Activated CD4-positive, alpha-beta memory T cell treated with anti-CD3 and anti-CD28 coated beads for 36 hours (primary cell): ENCODE measurements at regions not wholly inside any gene's neighbourhood (a gene's known extent, or its start where the extent isn't known, plus 50 kb on each side); places are given as distances from the start of the nearest gene placed in this dataset.
"Not testable (repeated sequence)": the region's sequence is repeated elsewhere in the genome, so short reads cannot be mapped to it uniquely, and the experiment has no call there.

ENCODE experiments used
- CTCF ChIA-PET: fragments of 350-600 bp; sonication (Branson Sonifier 250); formaldehyde crosslinking; loops from one replicate; lab custom pipeline; 2021; ENCODE audit warnings: antibody characterized with exemption, inconsistent platforms; lab: Charles Lee
- POLR2A ChIA-PET: fragments of 350-600 bp; sonication (Branson Sonifier 250); formaldehyde crosslinking; loops from one replicate; lab custom pipeline; 2021; ENCODE audit warnings: antibody characterized with exemption; lab: Charles Lee
- DNase-seq: peaks from one replicate; pipeline ENCODE4 v3.0.0-alpha.2; 2020
- H3K27ac Mint-ChIP-seq: one replicate; pipeline ENCODE4 v1.8.0; 2021; ENCODE audit warnings: mixed read lengths
- H3K27me3 Mint-ChIP-seq: one replicate; pipeline ENCODE4 v1.8.0; 2021; ENCODE audit warnings: mixed read lengths
- H3K36me3 Mint-ChIP-seq: one replicate; pipeline ENCODE4 v1.8.0; 2021; ENCODE audit warnings: mixed read lengths
- H3K4me1 Mint-ChIP-seq: one replicate; pipeline ENCODE4 v1.8.0; 2021; ENCODE audit warnings: low read depth, mixed read lengths
- H3K4me3 Mint-ChIP-seq: one replicate; pipeline ENCODE4 v1.8.0; 2021; ENCODE audit warnings: mild to moderate bottlenecking, mixed read lengths
- H3K9me3 Mint-ChIP-seq: one replicate; pipeline ENCODE4 v1.8.0; 2021; ENCODE audit warnings: mixed read lengths
- intact Hi-C: fragments of 100-400 bp; cut with micrococcal nuclease; formaldehyde crosslinking; loops from one replicate; pipeline ENCODE4 v1.15.1; 2023

DNA sequence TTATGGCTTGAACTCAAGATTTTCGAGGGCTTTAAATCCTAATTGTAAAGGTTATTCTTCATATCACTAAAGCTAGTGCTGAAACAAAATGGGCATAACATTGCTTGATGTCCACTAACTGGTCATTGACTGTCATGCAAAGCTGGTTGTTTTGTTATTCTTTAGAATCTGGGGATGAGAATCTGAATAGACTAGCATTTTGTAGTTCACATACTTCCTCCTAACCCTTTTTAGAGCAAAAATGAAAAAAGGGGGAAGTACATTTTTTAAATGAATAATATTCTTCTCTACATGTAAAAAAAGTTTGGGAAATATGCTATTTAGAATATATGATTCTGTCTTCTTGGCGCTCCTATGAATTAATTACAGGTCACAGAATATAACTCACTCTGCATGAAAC, 72.2 kb upstream of the HMCN1 start:
- DNase-seq = no peak
- H3K4me1 Mint-ChIP-seq = peaks cover 6% of the 10 kb centered on the region

DNA sequence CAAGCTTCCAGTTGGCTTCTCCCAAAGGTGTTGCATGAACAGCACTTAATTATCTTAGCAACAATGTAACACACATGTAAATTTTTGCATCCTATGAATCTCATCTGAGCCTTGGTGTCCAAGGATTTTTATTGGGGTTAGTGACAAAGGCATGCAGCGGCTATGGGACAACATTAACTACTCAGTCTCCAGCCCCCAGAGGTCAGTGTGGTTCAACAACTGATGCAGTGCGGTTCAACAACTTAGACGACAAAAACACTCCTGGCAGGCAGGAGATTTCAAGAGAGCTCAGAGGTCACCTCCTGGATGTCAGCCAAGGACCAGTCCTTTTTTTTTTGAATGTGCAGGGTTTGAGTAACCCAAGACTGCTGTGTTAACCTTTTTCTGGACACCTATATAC, 77.5 kb upstream of the HMCN1 start:
- CTCF ChIA-PET = interaction anchor here (1.0 kb wide), 1 partner anchor 20 kb away, joined by 5 read pairs; no protein-coding TSS in a partner anchor
- DNase-seq = no peak
- Mint-ChIP-seq H3K4me1 (no peaks in the 10 kb centered on the region), H3K9me3 (peaks cover 5% of the 10 kb centered on the region), H3K27ac (no peak overlapping the region), H3K4me3 (no peak overlapping the region), H3K36me3 (no peaks in the 10 kb centered on the region), H3K27me3 (no peaks in the 10 kb centered on the region)
- POLR2A ChIA-PET = no interaction called here
- intact Hi-C loops = no loop called here

More for the DNA sequence above, 72.2 kb upstream of the HMCN1 start:
- Mint-ChIP-seq H3K27me3 (no peaks in the 10 kb centered on the region), H3K4me3 (no peak overlapping the region), H3K9me3 (no peaks in the 10 kb centered on the region), H3K27ac (no peak overlapping the region), H3K36me3 (no peaks in the 10 kb centered on the region)
- intact Hi-C loops = loop anchor here (2.0 to 10.0 kb wide), 2 partner anchors 25 to 227 kb away; no protein-coding TSS in a partner anchor
- ChIA-PET POLR2A (no interaction called here), CTCF (no interaction called here)

DNA sequence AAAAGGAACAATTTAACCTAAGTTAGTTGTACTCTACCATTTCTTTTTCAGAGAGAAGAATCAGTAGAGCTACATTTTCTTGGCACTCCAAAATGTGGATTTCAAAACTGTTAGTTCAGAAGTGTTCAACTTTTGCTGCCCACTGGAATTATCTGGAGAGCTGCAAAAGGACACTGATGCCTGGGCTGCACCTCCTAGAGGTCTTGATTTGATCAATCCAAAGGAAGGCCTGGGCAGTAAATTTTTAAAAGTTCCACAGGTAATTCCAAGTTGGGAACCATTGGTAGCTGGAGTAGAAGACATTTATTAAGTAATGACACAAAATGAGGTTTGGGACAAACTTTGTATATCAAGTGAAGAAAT, 79.3 kb upstream of the HMCN1 start:
- POLR2A ChIA-PET = no interaction called here
- Mint-ChIP-seq H3K27ac (no peak overlapping the region), H3K27me3 (no peaks in the 10 kb centered on the region), H3K4me3 (no peak overlapping the region), H3K9me3 (peaks cover 5% of the 10 kb centered on the region), H3K4me1 (no peaks in the 10 kb centered on the region), H3K36me3 (no peaks in the 10 kb centered on the region)
- CTCF ChIA-PET = interaction anchor here (1.1 kb wide), 1 partner anchor 15 kb away, joined by 3 read pairs; no protein-coding TSS in a partner anchor
- intact Hi-C loops = no loop called here
- DNase-seq = no peak

DNA sequence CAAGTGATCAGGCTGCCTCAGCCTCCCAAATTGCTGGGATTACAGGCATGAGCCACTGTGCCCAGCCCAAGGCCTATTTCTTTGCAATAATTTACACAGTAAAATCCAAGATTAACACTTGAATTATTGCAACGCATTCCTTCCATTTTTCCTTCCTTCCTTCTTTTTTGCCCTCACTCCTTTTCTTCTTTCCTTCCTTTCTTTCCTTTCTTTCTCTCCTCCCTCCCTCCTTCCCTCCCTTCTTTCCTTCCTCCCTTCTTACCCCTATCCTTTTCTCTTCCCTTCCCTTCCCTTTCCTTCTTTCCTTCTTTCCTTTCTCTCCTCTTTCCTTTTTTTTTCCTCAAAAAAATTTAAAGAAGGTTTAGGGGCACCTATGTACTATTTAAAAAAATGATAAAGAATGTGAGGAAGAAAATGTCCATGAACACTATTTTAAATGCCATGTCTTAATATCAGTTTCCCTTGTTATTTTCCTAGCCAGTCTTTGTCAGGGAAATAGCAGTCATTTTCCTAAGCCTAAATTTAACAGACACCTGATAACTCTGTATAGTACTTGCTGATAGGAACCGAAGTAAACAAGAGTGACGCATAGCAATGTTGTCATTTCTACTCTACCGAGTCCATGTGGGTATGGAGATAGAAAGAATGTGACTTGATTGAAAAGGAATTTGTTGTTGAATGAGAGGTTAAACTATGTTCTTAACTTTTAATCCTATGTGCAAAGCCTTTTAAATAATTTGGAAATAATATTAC, 79.8 kb upstream of the HMCN1 start:
- Mint-ChIP-seq H3K4me3 (no peak overlapping the region), H3K4me1 (no peaks in the 10 kb centered on the region), H3K9me3 (peaks cover 5% of the 10 kb centered on the region), H3K27me3 (no peaks in the 10 kb centered on the region), H3K36me3 (no peaks in the 10 kb centered on the region), H3K27ac (no peak overlapping the region)
- no peak for DNase-seq
- ChIA-PET CTCF (interaction anchor here (1.1 kb wide), 1 partner anchor 15 kb away, joined by 3 read pairs; no protein-coding TSS in a partner anchor), POLR2A (no interaction called here)
- intact Hi-C loops = no loop called here

DNA sequence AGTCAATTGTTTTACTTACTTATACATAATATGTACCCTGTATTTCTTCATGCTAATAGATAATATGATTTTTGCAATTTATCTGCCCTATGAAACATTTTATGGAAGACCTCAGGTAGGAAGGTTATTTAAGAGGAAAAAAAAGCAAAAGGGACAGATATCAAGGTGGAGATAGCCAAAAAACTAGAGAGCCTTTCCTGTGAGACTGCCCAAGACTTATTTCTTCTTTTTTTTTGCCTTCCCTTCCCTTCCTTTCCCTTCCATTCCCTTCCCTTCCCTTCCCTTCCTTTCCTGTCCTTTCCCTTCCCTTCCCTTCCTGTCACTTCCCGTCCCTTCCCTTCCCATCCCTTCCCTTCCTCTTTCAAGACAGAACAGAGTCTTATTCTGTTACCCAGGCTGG, 80.6 kb upstream of the HMCN1 start:
- intact Hi-C loops = no loop called here
- Mint-ChIP-seq H3K4me1 (no peaks in the 10 kb centered on the region), H3K9me3 (peaks cover 5% of the 10 kb centered on the region), H3K4me3 (no peak overlapping the region), H3K27me3 (no peaks in the 10 kb centered on the region), H3K27ac (no peak overlapping the region), H3K36me3 (no peaks in the 10 kb centered on the region)
- ChIA-PET POLR2A (no interaction called here), CTCF (interaction anchor here (1.2 to 2.9 kb wide), 2 partner anchors 27 to 41 kb away, joined by 5 to 19 read pairs; no protein-coding TSS in a partner anchor)
- DNase-seq = no peak

DNA sequence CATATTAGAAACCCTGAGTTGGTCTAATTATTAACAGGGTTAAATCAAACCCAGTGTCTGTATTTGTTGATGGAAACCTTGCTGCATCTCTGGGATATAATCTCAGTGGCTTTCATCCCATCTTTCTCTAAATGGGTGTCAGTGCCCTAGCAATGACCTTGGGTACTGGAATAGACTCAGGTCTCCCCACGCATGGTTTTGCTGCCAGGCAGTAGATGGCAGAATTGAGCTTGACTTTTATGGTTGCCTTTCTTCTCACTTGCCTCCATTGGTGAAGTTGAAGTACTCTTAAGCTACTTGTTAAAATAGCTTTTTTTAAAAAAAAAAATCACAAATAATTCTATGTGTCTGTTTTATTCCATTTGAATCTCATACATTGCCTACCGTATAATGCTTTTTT, 81.8 kb upstream of the HMCN1 start:
- Mint-ChIP-seq H3K9me3 (peaks cover 13% of the 10 kb centered on the region), H3K27me3 (no peaks in the 10 kb centered on the region), H3K27ac (no peak overlapping the region), H3K36me3 (no peaks in the 10 kb centered on the region), H3K4me3 (no peak overlapping the region), H3K4me1 (peaks cover 9% of the 10 kb centered on the region)
- no peak for DNase-seq
- intact Hi-C loops = no loop called here
- POLR2A ChIA-PET = no interaction called here
- CTCF ChIA-PET = interaction anchor here (0.6 to 2.9 kb wide), 9 partner anchors 10 to 101 kb away, joined by 3 to 19 read pairs (median 3); no protein-coding TSS in a partner anchor

DNA sequence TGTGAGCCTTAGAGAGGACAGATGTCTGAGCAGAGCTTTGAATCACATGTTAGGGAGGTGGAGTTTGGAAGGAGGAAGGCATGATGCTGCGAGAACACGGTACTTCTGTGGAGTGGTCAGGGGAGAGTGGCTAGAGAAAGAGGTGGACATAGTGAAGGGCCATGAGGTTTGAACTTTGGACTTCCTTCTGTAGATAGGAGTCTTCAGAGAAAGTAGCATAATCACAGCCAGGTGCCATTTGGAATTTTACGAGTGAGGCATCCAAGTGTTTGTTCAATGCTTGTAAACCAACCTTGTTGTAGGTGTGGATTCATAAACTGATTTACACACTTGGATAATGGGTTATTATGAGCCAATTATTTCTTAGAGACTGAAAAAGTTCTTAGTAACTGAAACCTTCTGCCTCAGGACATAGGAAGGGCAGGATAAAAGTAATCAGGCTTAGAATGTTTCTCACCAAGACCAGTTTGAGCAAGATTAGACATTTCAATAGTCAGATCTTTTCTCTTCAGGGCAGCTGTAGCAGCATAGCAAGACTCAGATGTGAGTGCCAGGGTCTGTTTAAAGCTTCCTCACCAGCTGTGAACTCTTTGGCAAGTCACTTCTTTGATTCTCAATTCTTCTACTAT, 83.5 kb upstream of the HMCN1 start:
- intact Hi-C loops = no loop called here
- H3K9me3 Mint-ChIP-seq = peaks cover 13% of the 10 kb centered on the region
- peaks cover 22% of the 10 kb centered on the region for H3K4me1 Mint-ChIP-seq
- no peak overlapping the region for H3K4me3 Mint-ChIP-seq
- no peak overlapping the region for H3K27ac Mint-ChIP-seq
- ChIA-PET POLR2A (no interaction called here), CTCF (interaction anchor here (1.1 kb wide), 1 partner anchor 20 kb away, joined by 4 read pairs; no protein-coding TSS in a partner anchor)
- DNase-seq = no peak
- no peaks in the 10 kb centered on the region for H3K27me3 Mint-ChIP-seq
- no peaks in the 10 kb centered on the region for H3K36me3 Mint-ChIP-seq

DNA sequence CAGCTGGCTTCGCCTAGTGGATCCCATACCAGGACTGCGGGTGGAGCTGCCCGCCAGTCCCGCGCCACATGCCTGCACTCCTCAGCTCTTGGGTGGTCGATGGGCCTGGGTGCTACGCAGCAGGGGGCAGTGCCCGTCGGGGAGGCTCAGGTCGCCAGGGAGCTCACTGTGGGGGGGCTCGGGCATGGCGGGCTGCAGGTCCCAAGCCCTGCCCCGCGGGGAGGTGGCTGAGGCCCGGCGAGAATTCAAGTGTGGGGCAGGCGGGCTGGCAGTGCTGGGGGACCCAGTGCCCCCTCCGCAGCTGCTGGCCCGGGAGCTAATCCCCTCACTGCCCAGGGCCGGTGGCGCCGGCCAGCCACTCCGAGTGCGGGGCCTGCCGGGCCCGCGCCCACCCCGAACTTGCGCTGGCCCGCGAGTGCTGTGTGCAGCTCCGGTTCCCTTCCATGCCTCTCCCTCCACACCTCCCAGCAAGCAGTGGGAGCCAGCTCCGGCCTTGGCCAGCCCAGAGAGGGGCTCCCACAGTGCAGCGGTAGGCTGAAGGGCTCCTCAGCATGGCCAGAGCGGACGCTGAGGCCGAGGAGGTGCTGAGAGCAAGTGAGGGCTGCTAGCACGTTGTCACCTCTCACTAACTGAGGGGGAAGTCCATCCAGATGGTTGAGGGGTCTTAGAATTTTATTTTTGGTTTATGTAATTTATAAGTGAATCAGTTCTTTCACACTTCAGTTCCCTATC, 85.2 kb upstream of the HMCN1 start:
- peaks cover 33% of the 10 kb centered on the region for H3K4me1 Mint-ChIP-seq
- no peaks in the 10 kb centered on the region for H3K27me3 Mint-ChIP-seq
- no peak for DNase-seq
- H3K27ac Mint-ChIP-seq = no peak overlapping the region
- H3K4me3 Mint-ChIP-seq = no peak overlapping the region
- ChIA-PET CTCF (no interaction called here), POLR2A (no interaction called here)
- H3K9me3 Mint-ChIP-seq = peaks cover 16% of the 10 kb centered on the region
- H3K36me3 Mint-ChIP-seq = no peaks in the 10 kb centered on the region
- intact Hi-C loops = no loop called here

DNA sequence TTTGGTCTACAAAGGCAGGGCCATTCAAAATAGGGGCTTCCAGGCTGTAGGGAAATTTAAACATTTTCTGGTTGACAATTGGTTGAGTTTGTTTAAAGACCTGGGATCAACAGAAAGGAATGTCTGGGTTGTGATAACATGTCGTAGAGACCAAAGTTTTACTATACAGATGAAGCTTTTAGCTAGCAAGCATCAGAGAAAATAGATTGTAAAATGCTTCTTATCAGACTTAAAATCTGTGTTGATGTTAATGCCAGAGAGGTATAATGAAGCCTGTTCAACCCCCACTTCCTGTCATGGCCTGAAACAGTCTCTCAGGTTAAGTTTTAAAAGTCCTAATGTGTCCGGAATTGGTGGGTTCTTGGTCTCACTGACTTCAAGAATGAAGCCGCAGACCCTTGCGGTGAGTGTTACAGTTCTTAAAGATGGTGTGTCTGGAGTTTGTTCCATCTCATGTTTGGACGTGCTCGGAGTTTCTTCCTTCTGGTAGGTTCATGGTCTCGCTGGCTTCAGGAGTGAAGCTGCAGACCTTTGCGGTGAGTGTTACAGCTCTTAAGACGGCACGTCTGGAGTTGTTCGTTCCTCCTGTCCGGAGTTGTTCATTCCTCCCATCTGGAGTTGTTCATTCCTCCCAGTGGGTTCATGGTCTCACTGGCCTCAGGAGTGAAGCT, 86.5 kb upstream of the HMCN1 start:
- CTCF ChIA-PET, H3K27me3 Mint-ChIP-seq, POLR2A ChIA-PET, H3K4me3 Mint-ChIP-seq, H3K36me3 Mint-ChIP-seq, DNase-seq, intact Hi-C loops: not testable (repeated sequence)
- Mint-ChIP-seq H3K27ac (peak overlapping the region; percentile 18), H3K4me1 (peaks cover 33% of the 10 kb centered on the region), H3K9me3 (peaks cover 16% of the 10 kb centered on the region)

DNA sequence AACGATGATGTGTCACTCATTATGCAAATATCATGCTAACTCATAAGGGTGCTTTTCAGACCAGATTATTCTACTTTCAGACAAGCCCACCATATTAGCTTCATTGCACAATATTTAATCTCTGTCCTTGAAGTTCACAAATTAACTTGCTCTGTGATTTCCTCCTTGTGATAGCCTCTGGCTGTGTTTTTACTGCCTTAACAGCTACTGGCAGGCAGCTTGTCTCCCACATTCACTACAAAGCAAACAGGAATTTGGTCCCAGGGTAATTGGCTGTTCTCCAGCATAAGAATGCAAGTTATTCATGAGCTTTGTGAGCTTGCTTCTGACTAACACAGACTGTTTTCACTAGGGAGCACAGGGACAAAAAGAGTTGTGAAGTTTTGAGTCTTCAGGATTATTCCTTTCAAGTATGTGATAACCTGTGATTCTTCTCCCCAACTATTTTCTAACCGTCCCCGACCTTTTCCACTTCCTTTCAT, 87.9 kb upstream of the HMCN1 start:
- Mint-ChIP-seq H3K27me3 (no peaks in the 10 kb centered on the region), H3K27ac (no peak overlapping the region), H3K36me3 (peaks cover 2% of the 10 kb centered on the region), H3K4me1 (peaks cover 33% of the 10 kb centered on the region), H3K4me3 (no peak overlapping the region), H3K9me3 (peaks cover 15% of the 10 kb centered on the region)
- DNase-seq = no peak
- CTCF ChIA-PET = interaction anchor here (1.2 to 1.5 kb wide), 2 partner anchors 34 to 51 kb away, joined by 3 to 6 read pairs; no protein-coding TSS in a partner anchor
- intact Hi-C loops = no loop called here
- POLR2A ChIA-PET = no interaction called here

DNA sequence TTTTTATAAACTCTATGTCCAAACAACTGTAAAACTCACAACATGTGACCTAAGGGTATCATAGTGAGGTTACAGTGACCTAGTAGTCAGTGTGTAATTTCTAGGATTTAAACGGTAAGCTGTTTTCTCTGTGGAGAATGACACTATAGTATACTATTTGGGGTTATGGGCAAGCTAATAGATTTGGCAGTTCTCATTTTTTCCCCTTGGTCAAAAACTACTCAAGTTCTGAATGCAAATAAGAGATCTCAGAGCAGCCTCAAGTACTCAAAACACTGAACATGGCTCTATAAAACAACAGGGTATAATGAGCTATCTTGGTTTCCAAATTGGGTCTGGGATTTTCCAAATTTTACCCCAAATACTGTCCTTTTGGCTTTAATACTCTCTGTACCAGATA, 88.5 kb upstream of the HMCN1 start:
- Mint-ChIP-seq H3K27me3 (no peaks in the 10 kb centered on the region), H3K4me1 (peaks cover 33% of the 10 kb centered on the region), H3K9me3 (peaks cover 15% of the 10 kb centered on the region), H3K27ac (no peak overlapping the region), H3K36me3 (peaks cover 2% of the 10 kb centered on the region), H3K4me3 (no peak overlapping the region)
- ChIA-PET POLR2A (no interaction called here), CTCF (interaction anchor here (1.2 to 1.5 kb wide), 2 partner anchors 35 to 50 kb away, joined by 3 to 6 read pairs; no protein-coding TSS in a partner anchor)
- intact Hi-C loops = no loop called here
- DNase-seq = no peak
